Lung (tissue), 11 donors: ENCODE measurements at regions not wholly inside any gene's neighbourhood (a gene's known extent, or its start where the extent isn't known, plus 50 kb on each side); places are given as distances from the start of the nearest gene placed in this dataset.

Source experiments
- ATAC-seq: fragments of 200-7000 bp; cut with Tn5 transposase; one replicate; pipeline ENCODE4 v1.9.1; 2020; ENCODE audit warnings: moderate number of reproducible peaks; ENCODE audit not compliant: insufficient read depth, low FRiP score
- DNase-seq, 3 donors: peaks; one replicate each; pipeline ENCODE4 v3.0.0-alpha.2; 2013 to 2017
- H3K27ac ChIP-seq, 2 donors: one replicate each; pipeline ENCODE4 v1.5.1; 2013; ENCODE audit warnings: mild to moderate bottlenecking in 2 of 2, moderate library complexity in 2 of 2, control low read depth in 1 of 2, inconsistent platforms in 1 of 2, low read depth in 1 of 2, low read length in 1 of 2
- H3K27me3 ChIP-seq, 3 donors: one replicate each; pipeline ENCODE4 v1.5.1; 2013; ENCODE audit warnings: low read length in 2 of 3; ENCODE audit not compliant: control insufficient read depth in 3 of 3, insufficient read depth in 3 of 3
- H3K36me3 ChIP-seq, 4 donors: one replicate each; pipeline ENCODE4 v1.5.1; 2013; ENCODE audit warnings: low read length in 4 of 4, mild to moderate bottlenecking in 1 of 4, moderate library complexity in 1 of 4; ENCODE audit not compliant: control insufficient read depth in 4 of 4, insufficient read depth in 4 of 4
- H3K4me1 ChIP-seq, 5 donors: one replicate each; pipeline ENCODE4 v1.5.1; 2013; ENCODE audit warnings: low read length in 5 of 5, mild to moderate bottlenecking in 2 of 5, moderate library complexity in 1 of 5; ENCODE audit not compliant: control insufficient read depth in 5 of 5, insufficient read depth in 5 of 5
- H3K4me3 ChIP-seq: one replicate; pipeline ENCODE4 v1.5.1; 2013; ENCODE audit warnings: mild to moderate bottlenecking, control low read depth, moderate library complexity
- H3K9ac ChIP-seq, 2 donors: one replicate each; pipeline ENCODE4 v1.5.1; 2013; ENCODE audit warnings: low read length in 2 of 2, control low read depth in 1 of 2; ENCODE audit not compliant: insufficient read depth in 1 of 2
- H3K9me3 ChIP-seq, 4 donors: one replicate each; pipeline ENCODE4 v1.5.1; 2013; ENCODE audit warnings: low read length in 3 of 4, mild to moderate bottlenecking in 1 of 4, moderate library complexity in 1 of 4; ENCODE audit not compliant: control insufficient read depth in 4 of 4, insufficient read depth in 3 of 4
- WGBS, 2 donors: extraction: QIAGEN DNeasy Blood & Tissue Kit; methylation state at CpG; one replicate each; pipeline ENCODE4 v1.1.7; 2013; 5-methylcytosine and 5-hydroxymethylcytosine counted together
- TF ChIP-seq, protein P1 (sequence below): IDR thresholded peaks from 2 replicates; pipeline ENCODE4 v1.5.1; 2012; ENCODE audit warnings: mild to moderate bottlenecking; ENCODE audit errors: control extremely low read depth, extremely low read depth
- donor health status: control.
- donor health status: control.
- donor health status: Bipolar disorder and iron deficiency.
- donor health status: healthy.
- donor health status: DM: yes; HTN: yes; CAD: no.

GRCh38 chr12:47585507-47585906 lies 120.3 kb downstream of the RPAP3 start:
- TF ChIP-seq, protein P1, sequence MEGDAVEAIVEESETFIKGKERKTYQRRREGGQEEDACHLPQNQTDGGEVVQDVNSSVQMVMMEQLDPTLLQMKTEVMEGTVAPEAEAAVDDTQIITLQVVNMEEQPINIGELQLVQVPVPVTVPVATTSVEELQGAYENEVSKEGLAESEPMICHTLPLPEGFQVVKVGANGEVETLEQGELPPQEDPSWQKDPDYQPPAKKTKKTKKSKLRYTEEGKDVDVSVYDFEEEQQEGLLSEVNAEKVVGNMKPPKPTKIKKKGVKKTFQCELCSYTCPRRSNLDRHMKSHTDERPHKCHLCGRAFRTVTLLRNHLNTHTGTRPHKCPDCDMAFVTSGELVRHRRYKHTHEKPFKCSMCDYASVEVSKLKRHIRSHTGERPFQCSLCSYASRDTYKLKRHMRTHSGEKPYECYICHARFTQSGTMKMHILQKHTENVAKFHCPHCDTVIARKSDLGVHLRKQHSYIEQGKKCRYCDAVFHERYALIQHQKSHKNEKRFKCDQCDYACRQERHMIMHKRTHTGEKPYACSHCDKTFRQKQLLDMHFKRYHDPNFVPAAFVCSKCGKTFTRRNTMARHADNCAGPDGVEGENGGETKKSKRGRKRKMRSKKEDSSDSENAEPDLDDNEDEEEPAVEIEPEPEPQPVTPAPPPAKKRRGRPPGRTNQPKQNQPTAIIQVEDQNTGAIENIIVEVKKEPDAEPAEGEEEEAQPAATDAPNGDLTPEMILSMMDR, result no peak

GRCh38 chr12:47578836-47579235 lies 127.0 kb downstream of the RPAP3 start:
- Histone ChIP-seq H3K36me3 (no peaks in the 10 kb centered on the region), H3K4me1 (peaks cover 0 to 22% (median 0%) of the 10 kb centered on the region in 5 donors), H3K9me3 (peaks cover 0 to 2% (median 0%) of the 10 kb centered on the region in 4 donors), H3K4me3 (no peak overlapping the region), H3K27me3 (no peaks in the 10 kb centered on the region), H3K9ac (no peak overlapping the region), H3K27ac (no peak overlapping the region)
- ATAC-seq (no peak), DNase-seq (no peak)
- TF ChIP-seq, protein P1, result no peak
- 85 to 93% methylated on average over 4 of the region's 4 CpGs for WGBS, 2 donors

More at GRCh38 chr12:47585507-47585906, 120.3 kb downstream of the RPAP3 start:
- no peak for ATAC-seq
- H3K27me3 ChIP-seq, result no peaks in the 10 kb centered on the region
- no peak overlapping the region for H3K4me3 ChIP-seq
- no peak overlapping the region for H3K27ac ChIP-seq
- DNase-seq, result no peak
- WGBS, 2 donors, result 77 to 78% methylated on average over 2 of the region's 2 CpGs
- no peak overlapping the region for H3K9ac ChIP-seq
- no peaks in the 10 kb centered on the region for H3K36me3 ChIP-seq
- H3K9me3 ChIP-seq, result no peaks in the 10 kb centered on the region
- H3K4me1 ChIP-seq, result peaks cover 0 to 1% (median 0%) of the 10 kb centered on the region in 5 donors

- TF ChIP-seq, protein P1, result no peak
- WGBS, 2 donors, result 77 to 82% methylated on average over 7 of the region's 7 CpGs
- H3K27ac ChIP-seq, result no peak overlapping the region
- H3K9me3 ChIP-seq, result peaks cover 0 to 2% (median 0%) of the 10 kb centered on the region in 4 donors
- H3K36me3 ChIP-seq, result no peaks in the 10 kb centered on the region
- no peaks in the 10 kb centered on the region for H3K27me3 ChIP-seq
- peaks cover 0 to 22% (median 0%) of the 10 kb centered on the region in 5 donors for H3K4me1 ChIP-seq
- no peak overlapping the region for H3K9ac ChIP-seq
- ATAC-seq (no peak), DNase-seq (peak; percentile 56 to 93 (median 88))
- no peak overlapping the region for H3K4me3 ChIP-seq
These were observed 128.4 kb downstream of the RPAP3 start for GRCh38 chr12:47577206-47577989.
